ENCODE measurements at regions not wholly inside any gene's neighbourhood (a gene's known extent, or its start where the extent isn't known, plus 50 kb on each side); places are given as distances from the start of the nearest gene placed in this dataset.

DNA sequence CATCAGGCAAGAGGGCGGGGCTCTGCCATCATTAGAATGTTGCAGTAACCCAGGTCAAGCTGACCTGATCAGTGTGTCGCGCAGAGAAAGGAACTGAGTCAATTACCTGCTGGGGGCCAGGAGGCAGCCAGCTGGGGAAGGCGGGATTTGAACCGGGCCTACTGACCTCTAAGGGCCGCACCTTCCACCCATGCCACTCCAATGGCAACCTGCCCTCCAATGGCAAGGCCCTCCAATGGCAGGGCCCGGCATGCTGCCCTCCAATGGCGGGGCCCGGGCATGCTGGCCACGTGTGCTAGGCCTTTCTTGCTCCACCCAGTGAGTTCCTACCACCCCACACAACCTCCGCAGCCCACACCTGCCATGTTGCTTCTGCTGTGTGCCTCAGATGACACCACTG lies 407.6 kb downstream of the CTTN start:
- H3K27ac ChIP-seq = no peak overlapping the region
- no peaks in the 10 kb centered on the region for H3K36me3 ChIP-seq
- no peaks in the 10 kb centered on the region for H3K27me3 ChIP-seq
- H4K20me1 ChIP-seq = no peaks in the 10 kb centered on the region
- H3K9ac ChIP-seq = no peak overlapping the region
- no peaks in the 10 kb centered on the region for H3K4me1 ChIP-seq
- TF ChIP-seq Cebpa-rat (IDR thresholded peaks at IDR 0.05) = no peak
- H3K4me3 ChIP-seq = no peak overlapping the region
- no peaks in the 10 kb centered on the region for H3K9me3 ChIP-seq
- no peak overlapping the region for H3K4me2 ChIP-seq

DNA sequence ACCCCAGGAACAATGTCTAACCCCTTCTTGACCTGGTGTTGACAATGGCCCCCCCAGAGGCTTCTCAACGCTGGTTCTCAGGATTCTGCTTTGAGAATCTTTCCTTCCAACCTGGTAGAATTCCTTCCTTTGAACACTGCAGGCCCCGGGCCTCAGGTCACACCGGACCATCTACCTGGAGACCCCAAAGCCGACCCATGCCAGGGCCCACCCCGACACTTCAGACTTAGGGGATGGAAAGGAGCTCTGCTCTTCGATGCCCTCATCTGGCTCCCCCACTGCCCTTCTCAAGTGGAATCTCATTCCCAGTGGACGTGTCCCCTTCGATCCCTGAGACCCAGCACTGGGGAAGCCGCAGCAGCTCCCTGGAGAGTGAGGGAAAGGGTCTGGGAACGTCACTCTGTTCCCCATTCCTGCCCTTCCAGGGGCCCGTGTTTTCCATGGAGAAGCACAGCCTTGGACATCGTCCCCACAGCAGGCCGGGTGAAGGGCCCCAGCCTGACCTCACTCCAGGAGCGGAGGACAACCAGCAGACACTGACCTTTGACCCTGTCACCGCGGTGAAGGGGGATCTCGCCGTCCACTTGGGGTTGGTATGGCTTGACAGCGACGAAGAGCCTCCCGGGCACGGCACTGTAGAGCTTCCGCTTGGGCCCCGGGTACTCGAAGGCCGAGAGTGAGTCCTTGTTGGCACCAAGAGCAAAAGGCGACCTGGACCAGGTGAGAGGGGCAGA lies 408.3 kb downstream of the CTTN start:
- H4K20me1 ChIP-seq = no peaks in the 10 kb centered on the region
- no peak overlapping the region for H3K4me3 ChIP-seq
- H3K9ac ChIP-seq = no peak overlapping the region
- no peak overlapping the region for H3K27ac ChIP-seq
- no peaks in the 10 kb centered on the region for H3K9me3 ChIP-seq
- H3K36me3 ChIP-seq = no peaks in the 10 kb centered on the region
- no peak overlapping the region for H3K4me2 ChIP-seq
- no peaks in the 10 kb centered on the region for H3K4me1 ChIP-seq
- H3K27me3 ChIP-seq = no peaks in the 10 kb centered on the region
- TF ChIP-seq Cebpa-rat (IDR thresholded peaks at IDR 0.05) = no peak

DNA sequence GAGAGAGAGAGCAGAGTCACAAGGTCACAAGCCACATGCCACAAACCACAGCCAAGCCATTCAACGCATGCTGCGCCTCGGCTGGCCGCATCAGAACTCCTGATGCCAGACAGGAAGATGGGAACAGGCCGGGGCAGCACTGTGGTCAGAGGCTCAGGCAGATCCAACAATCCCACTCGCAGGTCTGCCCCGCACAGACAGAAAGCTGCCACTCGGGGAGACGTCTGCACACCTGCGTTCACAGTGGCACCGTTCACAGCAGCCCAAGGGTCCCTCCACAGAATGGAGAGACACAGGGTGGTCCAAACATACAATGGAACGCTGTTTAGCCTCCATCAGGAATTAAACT lies 408.8 kb downstream of the CTTN start:
- no peak for TF ChIP-seq Cebpa-rat (IDR thresholded peaks at IDR 0.05)

DNA sequence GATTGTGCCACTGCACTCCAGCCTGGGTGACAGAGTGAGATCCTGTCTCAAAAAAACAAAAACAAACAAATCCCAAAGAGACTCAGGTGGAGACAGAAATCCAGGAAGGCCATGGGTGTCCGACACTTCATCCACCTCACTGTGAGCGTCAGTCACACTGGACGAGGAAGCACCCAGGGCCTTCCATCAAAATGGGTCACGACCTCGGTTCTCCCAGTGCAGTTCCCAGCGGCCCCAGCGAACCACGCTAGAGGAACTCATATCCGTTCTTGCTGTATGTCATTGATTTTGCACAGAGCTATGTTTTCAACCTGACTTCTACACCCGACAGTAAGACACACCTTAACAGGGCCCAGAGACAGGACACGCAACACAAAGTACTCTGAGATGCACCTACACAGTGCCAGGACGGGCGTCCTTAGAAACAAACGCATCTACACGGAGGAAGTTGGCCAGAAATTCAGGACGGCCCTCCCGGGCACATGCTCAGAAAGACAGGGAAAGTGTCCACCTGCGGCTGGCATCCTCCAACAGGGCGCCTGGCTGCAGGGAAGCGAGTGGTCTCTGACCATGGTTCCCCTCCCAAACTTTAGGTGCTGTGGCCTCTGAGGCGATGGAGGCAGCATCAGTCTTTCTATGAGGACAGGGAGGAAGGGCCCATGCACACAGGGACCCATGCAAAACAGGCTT lies 410.5 kb downstream of the CTTN start:
- H3K27me3 ChIP-seq = no peaks in the 10 kb centered on the region
- TF ChIP-seq Cebpa-rat (IDR thresholded peaks at IDR 0.05) = no peak
- H3K9ac ChIP-seq = no peak overlapping the region
- H3K27ac ChIP-seq = no peak overlapping the region
- no peaks in the 10 kb centered on the region for H3K4me1 ChIP-seq
- no peak overlapping the region for H3K4me3 ChIP-seq
- no peaks in the 10 kb centered on the region for H4K20me1 ChIP-seq
- H3K36me3 ChIP-seq = no peaks in the 10 kb centered on the region
- no peak overlapping the region for H3K4me2 ChIP-seq
- H3K9me3 ChIP-seq = no peaks in the 10 kb centered on the region

More for the DNA sequence above, 408.8 kb downstream of the CTTN start:
- Histone ChIP-seq H3K4me1 (no peaks in the 10 kb centered on the region), H3K27me3 (no peaks in the 10 kb centered on the region), H3K27ac (no peak overlapping the region), H3K9me3 (no peaks in the 10 kb centered on the region), H3K9ac (no peak overlapping the region), H3K4me3 (no peak overlapping the region), H3K4me2 (no peak overlapping the region), H3K36me3 (no peaks in the 10 kb centered on the region), H4K20me1 (no peaks in the 10 kb centered on the region)

GRCh38 chr11:70810133-70810532 lies 411.8 kb downstream of the CTTN start:
- no peaks in the 10 kb centered on the region for H4K20me1 ChIP-seq
- H3K4me2 ChIP-seq = no peak overlapping the region
- H3K4me3 ChIP-seq = no peak overlapping the region
- TF ChIP-seq Cebpa-rat (IDR thresholded peaks at IDR 0.05) = no peak
- no peaks in the 10 kb centered on the region for H3K27me3 ChIP-seq
- no peaks in the 10 kb centered on the region for H3K9me3 ChIP-seq
- H3K4me1 ChIP-seq = no peaks in the 10 kb centered on the region
- H3K36me3 ChIP-seq = no peaks in the 10 kb centered on the region
- H3K27ac ChIP-seq = no peak overlapping the region
- no peak overlapping the region for H3K9ac ChIP-seq

GRCh38 chr11:70810681-70811080 lies 412.4 kb downstream of the CTTN start:
- no peak overlapping the region for H3K9ac ChIP-seq
- H3K4me1 ChIP-seq = peaks cover 5% of the 10 kb centered on the region
- H3K4me3 ChIP-seq = no peak overlapping the region
- H3K27me3 ChIP-seq = no peaks in the 10 kb centered on the region
- no peaks in the 10 kb centered on the region for H3K36me3 ChIP-seq
- TF ChIP-seq Cebpa-rat (IDR thresholded peaks at IDR 0.05) = no peak
- no peak overlapping the region for H3K4me2 ChIP-seq
- no peak overlapping the region for H3K27ac ChIP-seq
- no peaks in the 10 kb centered on the region for H3K9me3 ChIP-seq
- no peaks in the 10 kb centered on the region for H4K20me1 ChIP-seq

GRCh38 chr11:70811483-70811882 lies 413.2 kb downstream of the CTTN start:
- no peaks in the 10 kb centered on the region for H4K20me1 ChIP-seq
- no peak overlapping the region for H3K27ac ChIP-seq
- no peak for TF ChIP-seq Cebpa-rat (IDR thresholded peaks at IDR 0.05)
- H3K4me2 ChIP-seq = no peak overlapping the region
- no peaks in the 10 kb centered on the region for H3K36me3 ChIP-seq
- no peak overlapping the region for H3K9ac ChIP-seq
- no peaks in the 10 kb centered on the region for H3K27me3 ChIP-seq
- H3K4me3 ChIP-seq = no peak overlapping the region
- no peaks in the 10 kb centered on the region for H3K9me3 ChIP-seq
- peaks cover 13% of the 10 kb centered on the region for H3K4me1 ChIP-seq

- H3K9ac ChIP-seq = no peak overlapping the region
- no peak for TF ChIP-seq Cebpa-rat (IDR thresholded peaks at IDR 0.05)
- no peaks in the 10 kb centered on the region for H3K9me3 ChIP-seq
- H4K20me1 ChIP-seq = no peaks in the 10 kb centered on the region
- H3K27me3 ChIP-seq = no peaks in the 10 kb centered on the region
- H3K27ac ChIP-seq = no peak overlapping the region
- no peak overlapping the region for H3K4me2 ChIP-seq
- H3K36me3 ChIP-seq = no peaks in the 10 kb centered on the region
- peaks cover 18% of the 10 kb centered on the region for H3K4me1 ChIP-seq
- no peak overlapping the region for H3K4me3 ChIP-seq
Measured at GRCh38 chr11:70811915-70812314, 413.6 kb downstream of the CTTN start.

GRCh38 chr11:70812472-70812871 lies 414.1 kb downstream of the CTTN start:
- Histone ChIP-seq H3K4me1 (peaks cover 18% of the 10 kb centered on the region), H3K36me3 (no peaks in the 10 kb centered on the region), H3K4me2 (no peak overlapping the region), H4K20me1 (no peaks in the 10 kb centered on the region), H3K9ac (no peak overlapping the region), H3K4me3 (no peak overlapping the region), H3K9me3 (no peaks in the 10 kb centered on the region), H3K27me3 (no peaks in the 10 kb centered on the region), H3K27ac (no peak overlapping the region)
- TF ChIP-seq Cebpa-rat (IDR thresholded peaks at IDR 0.05) = no peak

GRCh38 chr11:70813651-70814050 lies 415.3 kb downstream of the CTTN start:
- Histone ChIP-seq H4K20me1 (no peaks in the 10 kb centered on the region), H3K4me3 (no peak overlapping the region), H3K36me3 (no peaks in the 10 kb centered on the region), H3K4me2 (no peak overlapping the region), H3K4me1 (peaks cover 21% of the 10 kb centered on the region), H3K9ac (no peak overlapping the region), H3K27me3 (no peaks in the 10 kb centered on the region), H3K27ac (no peak overlapping the region), H3K9me3 (no peaks in the 10 kb centered on the region)
- TF ChIP-seq Cebpa-rat (IDR thresholded peaks at IDR 0.05) = no peak

All from BLaER1 (cell line).